ENCODE measurements at regions not wholly inside any gene's neighbourhood (a gene's known extent, or its start where the extent isn't known, plus 50 kb on each side); places are given as distances from the start of the nearest gene placed in this dataset.

DNA sequence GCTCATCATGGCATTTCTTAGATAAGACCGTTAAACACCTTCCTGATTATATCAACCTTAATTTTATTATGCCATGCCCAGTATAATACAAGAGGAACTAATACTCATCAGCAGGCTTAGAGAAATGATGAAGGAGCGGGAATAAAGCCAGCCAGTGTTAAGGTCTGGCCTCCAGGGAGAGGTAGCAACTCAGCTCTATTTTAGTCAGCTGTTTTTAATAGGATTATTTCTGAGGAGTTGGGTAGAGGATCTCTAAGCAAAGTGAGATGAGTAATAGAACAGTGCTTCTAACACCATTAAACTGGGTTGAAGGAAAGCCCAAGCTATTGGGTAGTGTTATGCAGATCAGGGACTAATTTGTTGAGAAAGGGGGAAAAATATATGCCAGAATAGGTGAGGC lies 921.5 kb downstream of the TTLL7 start:
- TF ChIP-seq, protein P1, sequence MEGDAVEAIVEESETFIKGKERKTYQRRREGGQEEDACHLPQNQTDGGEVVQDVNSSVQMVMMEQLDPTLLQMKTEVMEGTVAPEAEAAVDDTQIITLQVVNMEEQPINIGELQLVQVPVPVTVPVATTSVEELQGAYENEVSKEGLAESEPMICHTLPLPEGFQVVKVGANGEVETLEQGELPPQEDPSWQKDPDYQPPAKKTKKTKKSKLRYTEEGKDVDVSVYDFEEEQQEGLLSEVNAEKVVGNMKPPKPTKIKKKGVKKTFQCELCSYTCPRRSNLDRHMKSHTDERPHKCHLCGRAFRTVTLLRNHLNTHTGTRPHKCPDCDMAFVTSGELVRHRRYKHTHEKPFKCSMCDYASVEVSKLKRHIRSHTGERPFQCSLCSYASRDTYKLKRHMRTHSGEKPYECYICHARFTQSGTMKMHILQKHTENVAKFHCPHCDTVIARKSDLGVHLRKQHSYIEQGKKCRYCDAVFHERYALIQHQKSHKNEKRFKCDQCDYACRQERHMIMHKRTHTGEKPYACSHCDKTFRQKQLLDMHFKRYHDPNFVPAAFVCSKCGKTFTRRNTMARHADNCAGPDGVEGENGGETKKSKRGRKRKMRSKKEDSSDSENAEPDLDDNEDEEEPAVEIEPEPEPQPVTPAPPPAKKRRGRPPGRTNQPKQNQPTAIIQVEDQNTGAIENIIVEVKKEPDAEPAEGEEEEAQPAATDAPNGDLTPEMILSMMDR (IDR thresholded peaks at IDR 0.05), result no peak
- no peak for TF ChIP-seq EZH2 (IDR thresholded peaks at IDR 0.05)
